Panc1 (cell line): ENCODE measurements at regions not wholly inside any gene's neighbourhood (a gene's known extent, or its start where the extent isn't known, plus 50 kb on each side); places are given as distances from the start of the nearest gene placed in this dataset.

Experiments
- CTCF ChIP-seq: fragments of 450-650 bp; IDR thresholded peaks from 2 replicates; pipeline ENCODE4 v1.5.1; 2017; ENCODE audit warnings: mild to moderate bottlenecking
- POLR2AphosphoS5 ChIP-seq: IDR thresholded peaks from 2 replicates; pipeline ENCODE4 v1.6.1; 2012; ENCODE audit warnings: mild to moderate bottlenecking, low read depth, low read length, moderate library complexity
- REST ChIP-seq, 2 experiments: IDR thresholded peaks; 2 replicates each; pipeline ENCODE4 v1.6.1; 2011 to 2012; ENCODE audit warnings: low read depth in 2 of 2, control low read depth in 1 of 2, low read length in 1 of 2, mild to moderate bottlenecking in 1 of 2, moderate library complexity in 1 of 2; ENCODE audit not compliant: insufficient read depth in 1 of 2

- TF ChIP-seq REST (IDR thresholded peaks at IDR 0.05; ENCODE audit: insufficient read depth in 1 of 2, low read depth in 2 of 2, low read length in 1 of 2) (no peak), CTCF (no peak), POLR2AphosphoS5 (no peak)
These were observed 84.7 kb upstream of the OLFM1 start for GRCh38 chr9:135002802-135003201.
